Neural cell (in vitro differentiated cells): ENCODE measurements at regions not wholly inside any gene's neighbourhood (a gene's known extent, or its start where the extent isn't known, plus 50 kb on each side); places are given as distances from the start of the nearest gene placed in this dataset.

ENCODE experiments used
- H2AFZ ChIP-seq: fragments of 200-600, 300-800 bp; sonication (generic), shearing (Covaris generic); 2 replicates; pipeline ENCODE4 v1.6.0; 2014; ENCODE audit warnings: low read depth, mild to moderate bottlenecking, antibody characterized with exemption, low read length, moderate library complexity
- H3F3A ChIP-seq: fragments of 200-600 bp; shearing (Covaris generic); 2 replicates; pipeline ENCODE4 v1.6.1; 2016; ENCODE audit warnings: mild to moderate bottlenecking, moderate library complexity, mixed read lengths, antibody characterized with exemption, low read length; ENCODE audit not compliant: insufficient read depth, poor library complexity, severe bottlenecking
- H3K27ac ChIP-seq: fragments of 200-600, 300-800 bp; sonication (generic), shearing (Covaris generic); 2 replicates; pipeline ENCODE4 v1.5.1; 2014; ENCODE audit warnings: mild to moderate bottlenecking, low read length, moderate library complexity
- H3K27me3 ChIP-seq: fragments of 300-800, 200-600 bp; sonication (generic), shearing (Covaris generic); 2 replicates; pipeline ENCODE4 v1.6.0; 2014; ENCODE audit warnings: mild to moderate bottlenecking, low read depth, low read length, moderate library complexity; ENCODE audit not compliant: insufficient read depth
- H3K36me3 ChIP-seq: fragments of 300-800, 200-600 bp; sonication (generic), shearing (Covaris generic); 2 replicates; pipeline ENCODE4 v1.5.1; 2014; ENCODE audit warnings: mild to moderate bottlenecking, antibody characterized with exemption, low read length, moderate library complexity; ENCODE audit not compliant: insufficient read depth
- H3K4me2 ChIP-seq: fragments of 300-800, 200-600 bp; sonication (generic), shearing (Covaris generic); 2 replicates; pipeline ENCODE4 v1.6.0; 2014; ENCODE audit warnings: mild to moderate bottlenecking, low read length
- H3K4me3 ChIP-seq: fragments of 300-800, 200-600 bp; sonication (generic), shearing (Covaris generic); 2 replicates; pipeline ENCODE4 v1.5.1; 2014; ENCODE audit warnings: mild to moderate bottlenecking, low read length, moderate library complexity
- H3K79me2 ChIP-seq: fragments of 200-600 bp; shearing (Covaris generic); replicated peaks from 2 replicates; pipeline ENCODE4 v1.6.0; 2014; ENCODE audit warnings: mild to moderate bottlenecking, low read length, moderate library complexity; ENCODE audit not compliant: insufficient read depth
- H3K9ac ChIP-seq: fragments of 300-800, 200-600 bp; sonication (generic), shearing (Covaris generic); 2 replicates; pipeline ENCODE4 v1.6.1; 2016; ENCODE audit warnings: mild to moderate bottlenecking, low read length, mixed read lengths
- H3K9me2 ChIP-seq: fragments of 200-600 bp; shearing (Covaris generic); 2 replicates; pipeline ENCODE4 v1.6.1; 2016; ENCODE audit warnings: mild to moderate bottlenecking, low read length, mixed read lengths; ENCODE audit not compliant: insufficient read depth
- H3K9me3 ChIP-seq: fragments of 200-600, 300-800 bp; sonication (generic), shearing (Covaris generic); 2 replicates; pipeline ENCODE4 v1.6.1; 2016; ENCODE audit warnings: mild to moderate bottlenecking, mixed run types, low read length, moderate library complexity, mixed read lengths
- H4K20me1 ChIP-seq: fragments of 200-600 bp; shearing (Covaris generic); 2 replicates; pipeline ENCODE4 v1.6.1; 2016; ENCODE audit warnings: mild to moderate bottlenecking, mixed run types; ENCODE audit not compliant: insufficient read depth
- EP300 ChIP-seq: fragments of 450-650 bp; conservative IDR thresholded peaks from 2 replicates; pipeline ENCODE4 v1.6.1; 2014; ENCODE audit warnings: antibody characterized with exemption, mild to moderate bottlenecking, moderate library complexity; ENCODE audit not compliant: poor library complexity, severe bottlenecking
- EZH2 ChIP-seq: fragments of 200-600, 300-800 bp; shearing (Covaris generic), sonication (generic); IDR thresholded peaks from 2 replicates; pipeline ENCODE4 v1.6.1; 2014; ENCODE audit warnings: antibody characterized with exemption, low read length, borderline replicate concordance, mild to moderate bottlenecking; ENCODE audit not compliant: insufficient read depth, poor library complexity, severe bottlenecking
- MXI1 ChIP-seq: fragments of 450-650 bp; conservative IDR thresholded peaks from 2 replicates; pipeline ENCODE4 v1.6.1; 2014; ENCODE audit warnings: antibody characterized with exemption, mild to moderate bottlenecking; ENCODE audit not compliant: poor library complexity, severe bottlenecking
- POLR2AphosphoS5 ChIP-seq: IDR thresholded peaks from 2 replicates; pipeline ENCODE4 v1.6.1; 2012
- RAD21 ChIP-seq: fragments of 450-650 bp; conservative IDR thresholded peaks from 2 replicates; pipeline ENCODE4 v1.6.1; 2014; ENCODE audit warnings: antibody characterized with exemption, mild to moderate bottlenecking, moderate library complexity
- SMC3 ChIP-seq: fragments of 450-650 bp; conservative IDR thresholded peaks from 2 replicates; pipeline ENCODE4 v1.6.1; 2014; ENCODE audit warnings: antibody characterized with exemption, mild to moderate bottlenecking, moderate library complexity; ENCODE audit not compliant: poor library complexity
- TAF1 ChIP-seq: IDR thresholded peaks from 2 replicates; pipeline ENCODE4 v1.6.1; 2012; ENCODE audit warnings: low read depth
- TF ChIP-seq, protein P1 (sequence below): IDR thresholded peaks from 2 replicates; pipeline ENCODE4 v1.6.1; 2012; ENCODE audit warnings: borderline replicate concordance
- TF ChIP-seq, protein P2 (sequence below): fragments of 450-650 bp; IDR thresholded peaks from 2 replicates; pipeline ENCODE4 v1.5.1; 2014; ENCODE audit warnings: antibody characterized with exemption, mild to moderate bottlenecking, moderate library complexity; ENCODE audit not compliant: poor library complexity, severe bottlenecking

DNA sequence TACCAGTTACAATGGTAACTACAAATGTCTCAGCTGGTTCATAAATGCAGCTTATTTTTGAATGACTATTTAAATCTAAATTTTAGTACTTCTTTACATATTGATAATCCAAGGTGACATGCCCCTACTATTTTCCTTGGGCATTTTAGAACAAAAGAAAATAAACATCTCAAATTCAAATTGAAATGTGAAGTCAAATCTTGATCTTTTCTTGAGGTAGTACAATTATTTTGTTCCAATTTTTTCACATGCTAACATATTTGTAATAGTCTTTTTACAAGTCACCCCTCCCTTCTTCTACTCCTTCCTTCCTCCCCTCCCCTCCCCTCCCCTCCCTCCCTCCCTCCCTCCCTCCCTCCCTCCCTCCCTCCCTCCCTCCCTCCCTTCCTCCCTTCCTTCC lies 370.1 kb upstream of the MMS22L start:
- H3K79me2 ChIP-seq, result no peaks in the 10 kb centered on the region
- no peak for TF ChIP-seq MXI1
- TF ChIP-seq EP300, result no peak
- TF ChIP-seq RAD21, result no peak
- TF ChIP-seq, protein P1, sequence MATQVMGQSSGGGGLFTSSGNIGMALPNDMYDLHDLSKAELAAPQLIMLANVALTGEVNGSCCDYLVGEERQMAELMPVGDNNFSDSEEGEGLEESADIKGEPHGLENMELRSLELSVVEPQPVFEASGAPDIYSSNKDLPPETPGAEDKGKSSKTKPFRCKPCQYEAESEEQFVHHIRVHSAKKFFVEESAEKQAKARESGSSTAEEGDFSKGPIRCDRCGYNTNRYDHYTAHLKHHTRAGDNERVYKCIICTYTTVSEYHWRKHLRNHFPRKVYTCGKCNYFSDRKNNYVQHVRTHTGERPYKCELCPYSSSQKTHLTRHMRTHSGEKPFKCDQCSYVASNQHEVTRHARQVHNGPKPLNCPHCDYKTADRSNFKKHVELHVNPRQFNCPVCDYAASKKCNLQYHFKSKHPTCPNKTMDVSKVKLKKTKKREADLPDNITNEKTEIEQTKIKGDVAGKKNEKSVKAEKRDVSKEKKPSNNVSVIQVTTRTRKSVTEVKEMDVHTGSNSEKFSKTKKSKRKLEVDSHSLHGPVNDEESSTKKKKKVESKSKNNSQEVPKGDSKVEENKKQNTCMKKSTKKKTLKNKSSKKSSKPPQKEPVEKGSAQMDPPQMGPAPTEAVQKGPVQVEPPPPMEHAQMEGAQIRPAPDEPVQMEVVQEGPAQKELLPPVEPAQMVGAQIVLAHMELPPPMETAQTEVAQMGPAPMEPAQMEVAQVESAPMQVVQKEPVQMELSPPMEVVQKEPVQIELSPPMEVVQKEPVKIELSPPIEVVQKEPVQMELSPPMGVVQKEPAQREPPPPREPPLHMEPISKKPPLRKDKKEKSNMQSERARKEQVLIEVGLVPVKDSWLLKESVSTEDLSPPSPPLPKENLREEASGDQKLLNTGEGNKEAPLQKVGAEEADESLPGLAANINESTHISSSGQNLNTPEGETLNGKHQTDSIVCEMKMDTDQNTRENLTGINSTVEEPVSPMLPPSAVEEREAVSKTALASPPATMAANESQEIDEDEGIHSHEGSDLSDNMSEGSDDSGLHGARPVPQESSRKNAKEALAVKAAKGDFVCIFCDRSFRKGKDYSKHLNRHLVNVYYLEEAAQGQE, result no peak
- no peak for TF ChIP-seq POLR2AphosphoS5
- TF ChIP-seq TAF1, result no peak
- no peak for TF ChIP-seq EZH2
- TF ChIP-seq, protein P2, sequence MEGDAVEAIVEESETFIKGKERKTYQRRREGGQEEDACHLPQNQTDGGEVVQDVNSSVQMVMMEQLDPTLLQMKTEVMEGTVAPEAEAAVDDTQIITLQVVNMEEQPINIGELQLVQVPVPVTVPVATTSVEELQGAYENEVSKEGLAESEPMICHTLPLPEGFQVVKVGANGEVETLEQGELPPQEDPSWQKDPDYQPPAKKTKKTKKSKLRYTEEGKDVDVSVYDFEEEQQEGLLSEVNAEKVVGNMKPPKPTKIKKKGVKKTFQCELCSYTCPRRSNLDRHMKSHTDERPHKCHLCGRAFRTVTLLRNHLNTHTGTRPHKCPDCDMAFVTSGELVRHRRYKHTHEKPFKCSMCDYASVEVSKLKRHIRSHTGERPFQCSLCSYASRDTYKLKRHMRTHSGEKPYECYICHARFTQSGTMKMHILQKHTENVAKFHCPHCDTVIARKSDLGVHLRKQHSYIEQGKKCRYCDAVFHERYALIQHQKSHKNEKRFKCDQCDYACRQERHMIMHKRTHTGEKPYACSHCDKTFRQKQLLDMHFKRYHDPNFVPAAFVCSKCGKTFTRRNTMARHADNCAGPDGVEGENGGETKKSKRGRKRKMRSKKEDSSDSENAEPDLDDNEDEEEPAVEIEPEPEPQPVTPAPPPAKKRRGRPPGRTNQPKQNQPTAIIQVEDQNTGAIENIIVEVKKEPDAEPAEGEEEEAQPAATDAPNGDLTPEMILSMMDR, result no peak
- TF ChIP-seq SMC3, result no peak
- no peaks in the 10 kb centered on the region for H3K27me3 ChIP-seq
- H3K9me3 ChIP-seq, result no peaks in the 10 kb centered on the region
- H2AFZ ChIP-seq, result no peak overlapping the region
- H3K4me2 ChIP-seq, result no peak overlapping the region
- H3K9me2 ChIP-seq, result no peaks in the 10 kb centered on the region
- no peaks in the 10 kb centered on the region for H3K36me3 ChIP-seq
- no peak overlapping the region for H3K4me3 ChIP-seq
- no peaks in the 10 kb centered on the region for H3F3A ChIP-seq
- no peak overlapping the region for H3K27ac ChIP-seq
- H3K9ac ChIP-seq, result no peak overlapping the region
- H4K20me1 ChIP-seq, result no peaks in the 10 kb centered on the region

DNA sequence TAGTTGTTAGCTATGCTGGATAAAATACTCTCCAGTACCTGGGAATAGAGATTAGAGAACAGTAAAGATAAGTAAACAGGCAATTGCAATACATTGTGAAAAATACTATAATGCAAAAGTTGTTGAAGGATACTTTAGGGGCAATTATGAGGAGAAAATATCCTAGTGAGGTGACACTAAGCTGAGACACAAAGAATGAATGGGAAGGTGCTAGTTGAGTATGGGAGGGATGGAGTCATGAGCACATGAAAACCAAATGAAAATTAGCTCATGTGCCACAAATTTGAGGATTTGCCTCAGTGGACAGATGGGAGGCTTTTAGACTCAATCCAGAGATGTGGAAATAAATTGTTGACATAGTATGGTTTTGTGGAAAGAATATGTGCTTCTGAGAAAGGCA lies 370.5 kb upstream of the MMS22L start:
- no peak overlapping the region for H3K4me2 ChIP-seq
- no peak overlapping the region for H3K4me3 ChIP-seq
- H3F3A ChIP-seq, result no peaks in the 10 kb centered on the region
- no peaks in the 10 kb centered on the region for H3K9me2 ChIP-seq
- TF ChIP-seq TAF1 (no peak), SMC3 (no peak), EZH2 (no peak), EP300 (no peak)
- TF ChIP-seq, protein P2, result no peak
- H3K79me2 ChIP-seq, result no peaks in the 10 kb centered on the region
- H4K20me1 ChIP-seq, result no peaks in the 10 kb centered on the region
- no peaks in the 10 kb centered on the region for H3K27me3 ChIP-seq
- no peaks in the 10 kb centered on the region for H3K9me3 ChIP-seq
- no peak overlapping the region for H2AFZ ChIP-seq
- no peak overlapping the region for H3K27ac ChIP-seq
- H3K9ac ChIP-seq, result no peak overlapping the region
- H3K36me3 ChIP-seq, result no peaks in the 10 kb centered on the region
